Femur (tissue), 1 donor: ENCODE measurements at regions not wholly inside any gene's neighbourhood (a gene's known extent, or its start where the extent isn't known, plus 50 kb on each side); places are given as distances from the start of the nearest gene placed in this dataset.
"Not testable (repeated sequence)": the region's sequence is repeated elsewhere in the genome, so short reads cannot be mapped to it uniquely, and the experiment has no call there.

Source experiments
- DNase-seq: peaks from one replicate; pipeline ENCODE4 v3.0.0-alpha.2; 2017

GRCh38 chr7:65631236-65631635, 241.6 kb upstream of the VKORC1L1 start:
- not testable (repeated sequence) for DNase-seq

GRCh38 chr7:65633587-65634404, 239.1 kb upstream of the VKORC1L1 start:
- not testable (repeated sequence) for DNase-seq

GRCh38 chr7:65638918-65639317, 234.0 kb upstream of the VKORC1L1 start:
- DNase-seq = not testable (repeated sequence)

GRCh38 chr7:65639717-65640116, 233.2 kb upstream of the VKORC1L1 start:
- not testable (repeated sequence) for DNase-seq

- not testable (repeated sequence) for DNase-seq
Measured at GRCh38 chr7:65643498-65643897, 229.4 kb upstream of the VKORC1L1 start.

- DNase-seq = not testable (repeated sequence)
Measured at GRCh38 chr7:65647153-65647964, 225.5 kb upstream of the VKORC1L1 start.

GRCh38 chr7:65651174-65651573, 221.7 kb upstream of the VKORC1L1 start:
- DNase-seq = not testable (repeated sequence)

GRCh38 chr7:65651826-65652592, 220.9 kb upstream of the VKORC1L1 start:
- DNase-seq = not testable (repeated sequence)

- DNase-seq = not testable (repeated sequence)
Measured at GRCh38 chr7:65652669-65653068, 220.2 kb upstream of the VKORC1L1 start.

GRCh38 chr7:65656494-65657188, 216.2 kb upstream of the VKORC1L1 start:
- DNase-seq = not testable (repeated sequence)

- DNase-seq = not testable (repeated sequence)
Measured at GRCh38 chr7:65683362-65683761, 189.5 kb upstream of the VKORC1L1 start.

GRCh38 chr7:65699026-65699714, 173.7 kb upstream of the VKORC1L1 start:
- not testable (repeated sequence) for DNase-seq

- not testable (repeated sequence) for DNase-seq
Measured at GRCh38 chr7:65699715-65700356, 173.0 kb upstream of the VKORC1L1 start.

- not testable (repeated sequence) for DNase-seq
Measured at GRCh38 chr7:65719123-65719798, 153.6 kb upstream of the VKORC1L1 start.

GRCh38 chr7:65722361-65722792, 150.5 kb upstream of the VKORC1L1 start:
- peak; percentile 26 for DNase-seq

- DNase-seq = not testable (repeated sequence)
Measured at GRCh38 chr7:65727182-65727581, 145.7 kb upstream of the VKORC1L1 start.

- no peak for DNase-seq
Measured at GRCh38 chr7:65731129-65731528, 141.7 kb upstream of the VKORC1L1 start.

- peak; percentile 28 for DNase-seq
Measured at GRCh38 chr7:65731562-65732035, 141.3 kb upstream of the VKORC1L1 start.

- DNase-seq = no peak
Measured at GRCh38 chr7:65744406-65744805, 128.5 kb upstream of the VKORC1L1 start.

- DNase-seq = no peak
Measured at GRCh38 chr7:65746398-65746669, 126.5 kb upstream of the VKORC1L1 start.

- no peak for DNase-seq
Measured at GRCh38 chr7:65749039-65749438, 123.8 kb upstream of the VKORC1L1 start.
